Effector memory CD8-positive, alpha-beta T cell (primary cell): ENCODE measurements at regions not wholly inside any gene's neighbourhood (a gene's known extent, or its start where the extent isn't known, plus 50 kb on each side); places are given as distances from the start of the nearest gene placed in this dataset.
"Not testable (repeated sequence)": the region's sequence is repeated elsewhere in the genome, so short reads cannot be mapped to it uniquely, and the experiment has no call there.

Experiments
- ATAC-seq: fragments of 150-1000 bp; cut with Tn5 transposase; replicated peaks from 2 replicates; pipeline ENCODE4 v1.10.0; 2021; ENCODE audit warnings: mild to moderate bottlenecking, moderate library complexity
- DNase-seq, 3 experiments: peaks; one replicate each; pipeline ENCODE4 v3.0.0; 2021
- H3K27ac Mint-ChIP-seq, 2 donors: one replicate each; pipeline ENCODE4 v1.8.0; 2022; ENCODE audit warnings: mild to moderate bottlenecking in 2 of 2, mixed read lengths in 2 of 2, moderate library complexity in 2 of 2
- H3K27me3 Mint-ChIP-seq, 2 donors: one replicate each; pipeline ENCODE4 v1.8.0; 2022; ENCODE audit warnings: mixed read lengths in 2 of 2
- H3K36me3 Mint-ChIP-seq: one replicate; pipeline ENCODE4 v1.8.0; 2022; ENCODE audit warnings: mild to moderate bottlenecking, moderate library complexity, mixed read lengths; ENCODE audit not compliant: insufficient read depth
- H3K4me1 Mint-ChIP-seq, 2 donors: one replicate each; pipeline ENCODE4 v1.8.0; 2022; ENCODE audit warnings: low read depth in 2 of 2, mixed read lengths in 2 of 2
- H3K4me3 Mint-ChIP-seq, 2 donors: one replicate each; pipeline ENCODE4 v1.8.0; 2022; ENCODE audit warnings: mild to moderate bottlenecking in 2 of 2, mixed read lengths in 2 of 2, moderate library complexity in 2 of 2
- H3K9me3 Mint-ChIP-seq, 2 donors: one replicate each; pipeline ENCODE4 v1.8.0; 2022; ENCODE audit warnings: mixed read lengths in 2 of 2

DNA sequence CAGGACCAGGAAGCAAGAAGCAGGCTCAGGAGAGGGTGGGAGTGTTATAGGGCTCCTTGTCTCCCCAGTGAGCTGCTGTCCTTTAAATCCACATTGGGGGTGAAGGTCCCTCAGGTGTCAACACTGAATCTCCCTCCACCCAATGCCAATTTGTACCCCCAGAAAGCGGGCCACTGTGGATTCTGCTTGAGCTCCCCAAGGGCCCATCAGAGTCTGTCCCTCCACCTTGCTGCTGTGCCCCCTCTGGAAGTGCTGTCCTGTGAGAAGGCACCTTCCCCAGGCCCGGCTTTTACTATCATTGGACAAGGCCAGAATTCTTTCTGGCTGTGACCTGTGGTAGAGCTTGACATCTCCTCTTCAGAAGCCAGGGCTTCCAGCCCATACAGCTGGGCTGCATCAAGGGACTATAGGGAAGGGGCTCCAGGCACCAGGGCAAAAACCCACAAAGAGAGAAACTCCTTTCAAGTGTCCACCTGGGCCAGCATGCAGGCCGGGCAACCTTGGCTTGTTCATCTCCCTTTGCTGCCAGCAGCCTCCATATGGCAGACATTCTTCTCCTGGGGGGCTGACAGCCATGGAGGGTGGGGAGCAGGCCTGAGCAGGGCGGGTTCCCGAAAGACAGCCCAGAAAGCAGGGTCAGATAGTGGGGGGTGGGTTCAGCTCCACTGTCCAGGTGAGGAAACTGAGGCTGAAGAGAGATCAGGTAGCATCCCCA is 63.7 kb upstream of the TAMM41 start:
- DNase-seq, H3K9me3 Mint-ChIP-seq: not testable (repeated sequence)
- peaks cover 20 to 25% of the 10 kb centered on the region in 2 donors for H3K4me1 Mint-ChIP-seq

DNA sequence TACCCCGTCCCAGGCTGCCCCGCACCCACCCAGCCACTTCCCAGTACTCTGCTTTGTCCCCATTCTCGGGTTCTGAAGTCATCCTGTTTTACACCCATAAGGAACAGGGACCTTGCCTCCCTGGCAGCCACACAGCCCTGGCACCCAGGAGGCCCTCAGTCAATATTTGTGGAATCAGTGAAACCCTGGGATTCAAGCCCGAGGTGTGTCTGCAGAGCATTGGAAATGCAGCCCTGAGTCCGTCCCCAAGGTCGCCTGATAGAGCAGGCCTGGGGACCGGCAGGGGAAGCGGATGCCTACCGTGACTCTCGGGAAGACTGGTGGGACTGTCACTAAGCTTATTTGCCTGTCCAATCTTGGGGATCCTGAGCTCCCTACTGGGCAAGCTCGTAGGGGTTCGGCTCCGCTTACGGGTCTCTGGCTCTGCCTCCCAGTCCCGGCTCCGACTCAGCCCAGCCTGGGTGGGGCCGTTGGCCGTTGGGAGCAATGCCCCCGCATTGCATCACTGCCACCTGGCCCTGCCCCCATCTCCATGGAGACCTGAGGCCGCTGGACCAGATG is 64.4 kb upstream of the TAMM41 start:
- Mint-ChIP-seq H3K9me3 (no peaks in the 10 kb centered on the region), H3K4me1 (peaks cover 20 to 25% of the 10 kb centered on the region in 2 donors), H3K27me3 (peaks cover 0 to 25% of the 10 kb centered on the region in 2 donors), H3K36me3 (peaks cover 4% of the 10 kb centered on the region), H3K4me3 (no peak overlapping the region), H3K27ac (no peak overlapping the region)
- DNase-seq, result no peak
- no peak for ATAC-seq

More for the DNA sequence above, 63.7 kb upstream of the TAMM41 start:
- not testable (repeated sequence) for H3K27ac Mint-ChIP-seq, H3K36me3 Mint-ChIP-seq, H3K4me3 Mint-ChIP-seq, ATAC-seq
- H3K27me3 Mint-ChIP-seq, result peaks cover 0 to 31% of the 10 kb centered on the region in 2 donors

DNA sequence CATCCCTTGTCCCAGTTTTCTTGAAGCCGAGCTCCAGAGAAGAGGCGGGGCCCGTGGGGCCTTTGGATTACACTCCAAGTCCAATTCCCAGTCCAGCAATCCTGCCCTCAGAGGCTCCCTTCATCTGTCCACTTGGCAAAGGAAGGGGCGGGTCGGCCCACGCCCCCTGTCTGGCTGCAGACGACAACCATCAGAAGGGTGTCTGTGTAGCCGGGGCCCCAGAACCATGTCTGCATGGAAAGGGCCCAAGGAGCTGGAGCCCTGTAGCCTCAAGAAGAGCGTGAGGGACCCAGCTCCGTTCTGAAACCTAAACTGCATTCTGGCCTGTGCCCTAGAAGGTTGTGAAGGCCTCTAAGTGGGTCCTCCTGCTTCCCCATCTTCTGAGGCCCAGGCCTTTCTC is 65.2 kb upstream of the TAMM41 start:
- not testable (repeated sequence) for DNase-seq, ATAC-seq, H3K4me3 Mint-ChIP-seq, H3K27ac Mint-ChIP-seq, H3K9me3 Mint-ChIP-seq, H3K36me3 Mint-ChIP-seq
- H3K4me1 Mint-ChIP-seq, result peaks cover 20 to 25% of the 10 kb centered on the region in 2 donors
- peaks cover 4 to 22% of the 10 kb centered on the region in 2 donors for H3K27me3 Mint-ChIP-seq

DNA sequence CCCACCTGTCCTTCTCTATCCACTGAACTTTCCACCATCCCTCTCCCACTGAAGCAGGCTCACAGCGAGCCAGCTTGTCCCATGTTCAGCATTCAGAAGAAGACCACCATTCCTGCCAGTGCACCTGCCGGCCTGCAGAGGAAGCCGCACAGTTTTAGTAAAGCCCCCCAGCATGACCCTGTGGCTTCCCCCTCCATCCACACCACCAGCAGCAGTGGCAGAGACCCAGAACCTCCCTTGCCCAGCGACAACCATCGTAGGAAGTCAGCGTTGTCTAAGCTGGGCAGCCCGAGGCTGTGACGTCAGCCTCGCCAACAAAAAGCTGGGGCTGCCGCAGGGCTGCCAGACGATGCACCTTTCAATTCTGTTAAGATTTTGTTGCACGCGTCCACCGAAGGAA is 66.6 kb upstream of the TAMM41 start:
- H3K4me1 Mint-ChIP-seq, result peaks cover 15 to 16% of the 10 kb centered on the region in 2 donors
- ATAC-seq, result no peak
- H3K4me3 Mint-ChIP-seq, result no peak overlapping the region
- DNase-seq, result no peak
- H3K36me3 Mint-ChIP-seq, result peaks cover 4% of the 10 kb centered on the region
- peaks cover 6 to 13% of the 10 kb centered on the region in 2 donors for H3K27me3 Mint-ChIP-seq
- no peak overlapping the region for H3K27ac Mint-ChIP-seq
- H3K9me3 Mint-ChIP-seq, result no peaks in the 10 kb centered on the region

DNA sequence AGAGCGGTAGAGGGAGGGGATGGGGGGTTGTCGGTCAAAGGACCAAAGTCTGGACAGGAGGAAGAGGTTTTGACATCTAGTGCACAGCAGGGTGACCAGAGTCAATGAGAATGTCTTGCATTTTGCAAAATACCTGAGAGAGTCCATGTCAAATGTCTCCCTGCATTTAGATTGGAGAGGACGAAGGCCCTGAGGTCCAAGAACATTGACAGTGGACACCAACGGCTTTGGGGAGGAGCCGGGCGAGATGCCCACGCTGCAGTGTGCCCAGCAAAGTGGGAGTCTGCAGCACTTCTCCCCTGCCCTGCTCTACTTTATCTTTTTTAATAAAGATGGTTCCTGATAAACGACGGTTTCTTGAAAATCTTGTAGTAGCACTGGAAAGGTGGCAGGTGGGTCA is 67.4 kb upstream of the TAMM41 start:
- Mint-ChIP-seq H3K9me3 (no peaks in the 10 kb centered on the region), H3K4me1 (peaks cover 7 to 9% of the 10 kb centered on the region in 2 donors), H3K36me3 (peaks cover 4% of the 10 kb centered on the region), H3K4me3 (no peak overlapping the region), H3K27ac (no peak overlapping the region), H3K27me3 (peaks cover 6 to 8% of the 10 kb centered on the region in 2 donors)
- ATAC-seq (no peak), DNase-seq (no peak)

- no peaks in the 10 kb centered on the region for H3K9me3 Mint-ChIP-seq
- DNase-seq, result no peak
- peaks cover 6 to 8% of the 10 kb centered on the region in 2 donors for H3K27me3 Mint-ChIP-seq
- H3K4me3 Mint-ChIP-seq, result no peak overlapping the region
- peaks cover 4% of the 10 kb centered on the region for H3K36me3 Mint-ChIP-seq
- H3K27ac Mint-ChIP-seq, result no peak overlapping the region
- peaks cover 1 to 3% of the 10 kb centered on the region in 2 donors for H3K4me1 Mint-ChIP-seq
- no peak for ATAC-seq
Measured at GRCh38 chr3:11914651-11915050, 68.0 kb upstream of the TAMM41 start.

DNA sequence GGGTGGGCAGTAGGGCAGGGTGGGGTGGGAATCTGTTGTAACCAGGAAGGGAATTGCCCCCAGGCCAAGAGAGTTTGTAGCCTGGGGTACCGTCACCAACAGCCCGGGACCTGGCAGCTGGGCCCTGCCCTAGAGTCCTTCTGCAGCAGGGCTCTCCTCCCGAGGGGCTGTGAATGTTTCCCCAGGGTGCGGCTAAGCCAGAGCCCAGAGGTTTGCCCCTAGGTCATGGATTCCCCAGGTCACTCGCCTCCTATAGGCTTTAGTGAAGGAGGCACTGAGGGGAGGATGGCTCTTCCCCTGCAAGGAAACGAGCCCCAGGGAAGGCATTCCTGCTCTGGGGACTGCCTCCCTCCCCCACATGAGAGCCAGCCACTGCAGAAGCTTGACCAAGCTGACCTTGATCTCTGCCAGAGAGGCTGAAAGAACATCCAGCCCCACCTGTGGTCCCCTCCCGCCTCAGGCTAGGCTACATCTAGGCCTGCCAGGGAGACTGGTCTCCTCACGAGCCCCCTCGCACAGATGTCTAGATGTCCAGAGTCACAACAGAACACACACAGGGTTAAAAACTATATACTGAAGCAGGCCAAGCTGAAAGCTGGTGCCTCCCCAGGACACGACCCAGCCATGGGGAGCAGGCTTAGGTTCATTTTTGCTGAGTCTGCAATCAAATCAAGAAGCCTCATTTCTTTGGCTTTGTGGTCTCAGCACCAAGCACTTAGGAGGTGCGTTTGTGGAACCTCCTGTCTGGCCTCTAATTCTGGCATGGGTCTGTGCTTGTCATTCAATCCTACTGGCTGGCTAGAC is 69.1 kb upstream of the TAMM41 start:
- ATAC-seq (no peak), DNase-seq (no peak)
- Mint-ChIP-seq H3K27me3 (peaks cover 6 to 8% of the 10 kb centered on the region in 2 donors), H3K36me3 (peaks cover 4% of the 10 kb centered on the region), H3K4me3 (no peak overlapping the region), H3K4me1 (no peaks in the 10 kb centered on the region), H3K9me3 (no peaks in the 10 kb centered on the region), H3K27ac (no peak overlapping the region)

- not testable (repeated sequence) for DNase-seq, H3K36me3 Mint-ChIP-seq, H3K4me3 Mint-ChIP-seq, ATAC-seq, H3K9me3 Mint-ChIP-seq, H3K27me3 Mint-ChIP-seq, H3K4me1 Mint-ChIP-seq, H3K27ac Mint-ChIP-seq
Measured at GRCh38 chr3:11916425-11916762, 69.7 kb upstream of the TAMM41 start.

GRCh38 chr3:11917051-11917450 is 70.4 kb upstream of the TAMM41 start:
- ATAC-seq, result no peak
- DNase-seq, result no peak
- Mint-ChIP-seq H3K9me3 (no peaks in the 10 kb centered on the region), H3K4me1 (no peaks in the 10 kb centered on the region), H3K27me3 (peaks cover 6 to 8% of the 10 kb centered on the region in 2 donors), H3K4me3 (no peak overlapping the region), H3K27ac (no peak overlapping the region), H3K36me3 (peaks cover 4% of the 10 kb centered on the region)

DNA sequence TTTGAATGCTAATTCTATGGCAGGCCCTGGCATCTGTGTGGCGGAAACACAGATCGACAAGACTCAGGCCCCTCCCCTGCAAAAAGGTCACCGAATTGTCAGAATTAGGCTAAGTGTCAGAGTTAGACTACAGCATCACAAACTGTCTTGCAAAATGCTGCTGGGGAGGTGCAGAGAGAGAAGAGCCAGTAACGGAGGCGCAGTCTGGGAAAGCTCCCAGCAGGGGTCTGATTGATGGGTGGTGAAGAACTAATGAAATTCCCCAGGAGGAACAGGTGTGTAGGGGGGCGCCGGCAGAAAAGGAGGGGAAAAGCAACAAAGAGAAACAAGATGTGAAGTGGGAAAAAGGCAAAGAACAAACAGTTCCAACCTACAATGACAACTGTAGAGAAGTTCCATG is 72.7 kb upstream of the TAMM41 start:
- Mint-ChIP-seq H3K9me3 (no peaks in the 10 kb centered on the region), H3K4me1 (no peaks in the 10 kb centered on the region), H3K36me3 (no peaks in the 10 kb centered on the region), H3K4me3 (no peak overlapping the region), H3K27ac (no peak overlapping the region), H3K27me3 (peaks cover 6 to 13% of the 10 kb centered on the region in 2 donors)
- DNase-seq, result no peak
- ATAC-seq, result no peak

DNA sequence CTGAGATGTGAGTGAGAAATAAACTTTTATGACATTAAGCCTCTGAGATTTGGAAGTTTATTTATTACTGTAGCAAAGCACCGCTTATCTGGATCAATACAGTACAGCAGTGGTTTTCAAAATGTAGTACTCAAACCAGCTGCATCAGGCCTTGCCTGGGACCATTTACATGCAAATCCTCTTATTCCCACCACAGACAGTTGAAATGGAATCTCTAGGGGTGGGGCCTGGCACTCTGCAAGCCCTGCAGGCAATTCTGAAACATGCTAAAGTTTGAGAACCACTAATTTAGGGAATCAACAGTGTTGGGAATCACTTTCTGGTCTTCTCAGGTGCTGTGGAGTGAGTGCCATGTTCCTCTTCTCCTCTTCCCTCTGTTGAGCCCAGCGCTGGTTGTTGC is 77.8 kb upstream of the TAMM41 start:
- Mint-ChIP-seq H3K27ac (no peak overlapping the region), H3K4me1 (no peaks in the 10 kb centered on the region), H3K4me3 (no peak overlapping the region), H3K9me3 (no peaks in the 10 kb centered on the region), H3K27me3 (peaks cover 21 to 31% of the 10 kb centered on the region in 2 donors), H3K36me3 (no peaks in the 10 kb centered on the region)
- DNase-seq (no peak), ATAC-seq (no peak)

GRCh38 chr3:11928381-11928780 is 75.8 kb upstream of the SYN2 start:
- ATAC-seq (no peak), DNase-seq (no peak)
- peaks cover 0 to 2% of the 10 kb centered on the region in 2 donors for H3K9me3 Mint-ChIP-seq
- no peak overlapping the region for H3K27ac Mint-ChIP-seq
- H3K4me1 Mint-ChIP-seq, result no peaks in the 10 kb centered on the region
- H3K36me3 Mint-ChIP-seq, result no peaks in the 10 kb centered on the region
- H3K4me3 Mint-ChIP-seq, result no peak overlapping the region
- peaks cover 21 to 40% of the 10 kb centered on the region in 2 donors for H3K27me3 Mint-ChIP-seq

DNA sequence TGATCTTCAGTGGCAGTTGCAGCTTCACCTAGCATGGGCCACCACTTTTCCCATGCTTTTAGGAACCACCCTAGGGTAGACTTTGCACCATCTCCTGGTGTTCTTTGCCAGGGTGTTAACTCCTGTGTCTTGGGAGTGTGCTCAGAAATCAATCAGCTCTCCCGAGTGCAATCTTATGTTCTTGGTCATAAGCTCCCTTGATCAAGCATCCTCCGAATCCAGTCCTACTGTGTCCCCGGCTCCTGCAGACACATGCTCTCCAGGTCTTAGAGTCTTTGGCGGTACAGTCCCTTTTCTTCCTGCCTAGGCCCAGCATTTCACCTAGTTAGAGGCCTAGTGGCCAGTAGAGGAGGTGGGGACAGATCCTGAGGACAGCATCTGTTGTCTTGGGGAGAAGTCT is 74.7 kb upstream of the SYN2 start:
- no peak overlapping the region for H3K27ac Mint-ChIP-seq
- no peak for ATAC-seq

DNA sequence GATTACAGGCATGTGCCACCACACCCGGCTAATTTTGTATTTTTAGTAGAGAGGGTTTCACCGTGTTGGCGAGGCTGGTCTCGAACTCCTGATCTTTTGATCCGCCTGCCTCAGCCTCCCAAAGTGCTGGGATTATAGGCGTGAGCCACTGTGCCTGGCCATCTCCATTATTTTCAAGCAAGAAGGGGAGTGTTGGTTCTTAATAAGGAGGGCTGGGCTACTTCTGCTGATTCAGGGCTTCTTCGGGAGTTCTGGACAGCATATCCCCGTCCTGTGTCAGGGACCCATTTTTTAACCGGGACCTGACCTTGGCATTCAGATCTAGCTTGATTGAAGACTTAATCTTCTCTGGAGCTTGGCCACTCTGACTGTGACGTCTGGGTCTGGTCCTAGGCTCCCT is 74.1 kb upstream of the SYN2 start:
- no peaks in the 10 kb centered on the region for H3K4me1 Mint-ChIP-seq
- ATAC-seq, result no peak
- DNase-seq, result no peak
- no peak overlapping the region for H3K27ac Mint-ChIP-seq
- H3K9me3 Mint-ChIP-seq, result peaks cover 0 to 2% of the 10 kb centered on the region in 2 donors
- H3K27me3 Mint-ChIP-seq, result peaks cover 15 to 32% of the 10 kb centered on the region in 2 donors
- H3K4me3 Mint-ChIP-seq, result no peak overlapping the region
- H3K36me3 Mint-ChIP-seq, result no peaks in the 10 kb centered on the region

More for the DNA sequence above, 74.7 kb upstream of the SYN2 start:
- Mint-ChIP-seq H3K9me3 (peaks cover 0 to 2% of the 10 kb centered on the region in 2 donors), H3K4me3 (no peak overlapping the region), H3K36me3 (no peaks in the 10 kb centered on the region), H3K4me1 (no peaks in the 10 kb centered on the region), H3K27me3 (peaks cover 14 to 32% of the 10 kb centered on the region in 2 donors)
- no peak for DNase-seq
